Stomach (tissue), 4 donors: ENCODE measurements at regions not wholly inside any gene's neighbourhood (a gene's known extent, or its start where the extent isn't known, plus 50 kb on each side); places are given as distances from the start of the nearest gene placed in this dataset.

ENCODE experiments used
- POLR2A ChIP-seq, 4 donors: fragments of 450-650 bp; IDR thresholded peaks; one replicate each; pipeline ENCODE4 v1.6.1; 2016; ENCODE audit warnings: antibody characterized with exemption in 4 of 4, control low read depth in 2 of 4, mild to moderate bottlenecking in 1 of 4, moderate library complexity in 1 of 4
- TF ChIP-seq, protein P1 (sequence below), 7 experiments: fragments of 450-650 bp in 4 of 7; fragments of 200-600 bp in 3 of 7; sonication (generic) in 3 of 7; IDR thresholded peaks; one replicate each; pipeline ENCODE4 v1.5.1; 2016 to 2019; ENCODE audit warnings: antibody characterized with exemption in 7 of 7, control low read depth in 2 of 7, mild to moderate bottlenecking in 1 of 7

DNA sequence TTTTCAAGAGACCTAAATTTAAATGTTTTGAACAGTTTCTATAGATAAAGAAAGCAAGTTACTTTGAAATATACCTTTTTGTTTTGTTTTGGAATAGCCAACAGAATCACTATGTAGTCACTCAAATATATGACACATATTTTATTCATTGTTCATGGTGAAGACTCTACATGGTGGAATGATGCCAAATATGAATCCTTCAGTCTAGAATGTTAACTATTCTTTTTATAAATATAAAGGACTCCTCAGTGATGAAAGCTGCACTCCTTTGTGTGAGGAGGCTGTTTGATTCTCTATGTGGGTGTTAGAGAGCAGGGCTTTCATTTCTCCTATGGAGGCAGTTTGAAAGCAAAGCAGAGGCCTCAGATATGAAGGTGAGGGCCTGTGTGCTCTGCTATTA, 396.4 kb upstream of the LRRTM1 start:
- TF ChIP-seq, protein P1, sequence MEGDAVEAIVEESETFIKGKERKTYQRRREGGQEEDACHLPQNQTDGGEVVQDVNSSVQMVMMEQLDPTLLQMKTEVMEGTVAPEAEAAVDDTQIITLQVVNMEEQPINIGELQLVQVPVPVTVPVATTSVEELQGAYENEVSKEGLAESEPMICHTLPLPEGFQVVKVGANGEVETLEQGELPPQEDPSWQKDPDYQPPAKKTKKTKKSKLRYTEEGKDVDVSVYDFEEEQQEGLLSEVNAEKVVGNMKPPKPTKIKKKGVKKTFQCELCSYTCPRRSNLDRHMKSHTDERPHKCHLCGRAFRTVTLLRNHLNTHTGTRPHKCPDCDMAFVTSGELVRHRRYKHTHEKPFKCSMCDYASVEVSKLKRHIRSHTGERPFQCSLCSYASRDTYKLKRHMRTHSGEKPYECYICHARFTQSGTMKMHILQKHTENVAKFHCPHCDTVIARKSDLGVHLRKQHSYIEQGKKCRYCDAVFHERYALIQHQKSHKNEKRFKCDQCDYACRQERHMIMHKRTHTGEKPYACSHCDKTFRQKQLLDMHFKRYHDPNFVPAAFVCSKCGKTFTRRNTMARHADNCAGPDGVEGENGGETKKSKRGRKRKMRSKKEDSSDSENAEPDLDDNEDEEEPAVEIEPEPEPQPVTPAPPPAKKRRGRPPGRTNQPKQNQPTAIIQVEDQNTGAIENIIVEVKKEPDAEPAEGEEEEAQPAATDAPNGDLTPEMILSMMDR (IDR thresholded peaks at IDR 0.05): no peak
- no peak for TF ChIP-seq POLR2A (IDR thresholded peaks at IDR 0.05)
